ENCODE measurements at regions not wholly inside any gene's neighbourhood (a gene's known extent, or its start where the extent isn't known, plus 50 kb on each side); places are given as distances from the start of the nearest gene placed in this dataset.
A peak's percentile ranks its signal among the peaks of the same experiment; 100 is the strongest.

- Mint-ChIP-seq H3K27me3 (peaks cover 16 to 20% of the 10 kb centered on the region in 2 donors), H3K27ac (no peak overlapping the region), H3K36me3 (ENCODE audit: insufficient read depth) (no peaks in the 10 kb centered on the region), H3K4me1 (ENCODE audit: low read depth in 2 of 2) (peaks cover 5 to 10% of the 10 kb centered on the region in 2 donors), H3K9me3 (peaks cover 0 to 1% of the 10 kb centered on the region in 2 donors), H3K4me3 (no peak overlapping the region)
- no peak for ATAC-seq (replicated peaks)
- no peak for DNase-seq
Measured at GRCh38 chr13:44088411-44088810, 208.7 kb downstream of the LACC1 start.

- peaks cover 5 to 10% of the 10 kb centered on the region in 2 donors for H3K4me1 Mint-ChIP-seq (ENCODE audit: low read depth in 2 of 2)
- ATAC-seq (replicated peaks): peak; percentile 75
- no peak for DNase-seq
- H3K27me3 Mint-ChIP-seq: peaks cover 17 to 20% of the 10 kb centered on the region in 2 donors
- H3K4me3 Mint-ChIP-seq: no peak overlapping the region
- no peak overlapping the region for H3K27ac Mint-ChIP-seq
- H3K9me3 Mint-ChIP-seq: peaks cover 0 to 1% of the 10 kb centered on the region in 2 donors
- H3K36me3 Mint-ChIP-seq (ENCODE audit: insufficient read depth): no peaks in the 10 kb centered on the region
Measured at GRCh38 chr13:44088991-44089413, 209.3 kb downstream of the LACC1 start.

DNA sequence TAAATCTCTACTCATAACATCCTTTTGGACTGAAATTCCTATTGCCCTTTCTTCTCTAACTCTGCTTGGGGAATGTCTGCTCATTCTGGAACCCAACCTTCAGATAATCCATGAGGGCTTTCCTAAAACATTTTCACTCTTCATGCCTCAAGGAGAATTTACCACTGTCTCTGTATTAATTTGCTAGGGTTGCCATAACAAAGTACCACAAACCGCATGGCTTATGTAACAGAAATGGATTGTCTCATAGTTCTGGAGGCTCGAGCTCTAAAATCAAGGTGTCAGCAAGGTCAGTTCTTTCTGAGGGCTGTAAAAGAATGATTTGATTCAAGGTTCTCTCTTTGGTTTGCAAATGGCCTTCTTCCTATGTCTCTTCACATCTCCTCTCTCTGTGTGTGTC, 209.7 kb downstream of the LACC1 start:
- Mint-ChIP-seq H3K27me3 (peaks cover 22 to 23% of the 10 kb centered on the region in 2 donors), H3K9me3 (peaks cover 0 to 1% of the 10 kb centered on the region in 2 donors), H3K4me1 (ENCODE audit: low read depth in 2 of 2) (peaks cover 5 to 10% of the 10 kb centered on the region in 2 donors), H3K4me3 (no peak overlapping the region), H3K27ac (no peak overlapping the region), H3K36me3 (ENCODE audit: insufficient read depth) (no peaks in the 10 kb centered on the region)
- ATAC-seq (replicated peaks): peak; percentile 56
- DNase-seq: no peak

DNA sequence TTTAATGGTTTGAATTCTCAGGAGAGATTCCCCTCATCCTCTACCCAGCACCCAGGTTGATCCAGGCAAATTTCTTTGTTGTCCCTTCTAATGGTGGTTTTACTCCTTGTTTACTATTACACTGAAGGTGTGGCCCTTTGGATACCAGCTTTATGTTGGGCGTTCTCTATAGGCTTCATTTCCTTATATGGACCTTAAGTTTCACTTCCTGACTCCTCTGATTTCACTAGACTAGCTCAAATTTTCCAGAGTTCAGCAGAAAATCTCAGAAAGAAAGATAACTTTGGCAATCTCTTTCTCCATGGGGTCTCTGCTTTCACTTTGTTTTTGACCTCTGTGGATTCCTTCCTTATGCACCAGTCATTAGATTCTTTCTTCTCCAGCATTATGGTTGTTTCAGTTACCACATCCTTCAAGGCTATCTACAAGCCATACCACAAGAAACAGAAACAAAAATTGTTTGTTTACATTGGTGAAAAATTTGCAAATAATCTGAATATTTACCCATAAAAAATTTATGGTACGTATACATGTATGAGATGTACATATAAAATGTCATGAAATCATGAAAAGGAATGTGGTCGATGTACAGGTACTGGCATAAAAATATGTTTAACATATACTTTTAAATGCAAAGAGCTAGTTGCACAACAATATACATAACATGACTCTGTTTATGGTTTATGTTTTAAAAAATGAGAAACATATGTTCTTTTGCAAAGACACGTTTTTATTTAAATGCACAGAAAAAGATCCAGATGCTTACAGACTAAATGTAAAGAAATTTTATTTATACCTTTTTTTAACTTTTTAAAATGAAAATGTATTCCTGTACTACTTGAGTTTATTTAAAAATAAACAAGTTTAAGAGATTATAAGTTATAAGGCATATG, 212.6 kb downstream of the LACC1 start:
- no peak overlapping the region for H3K27ac Mint-ChIP-seq
- peaks cover 5 to 10% of the 10 kb centered on the region in 2 donors for H3K4me1 Mint-ChIP-seq (ENCODE audit: low read depth in 2 of 2)
- no peaks in the 10 kb centered on the region for H3K36me3 Mint-ChIP-seq (ENCODE audit: insufficient read depth)
- peaks cover 24% of the 10 kb centered on the region in 2 donors for H3K27me3 Mint-ChIP-seq
- DNase-seq (no peak), ATAC-seq (replicated peaks) (no peak)
- H3K4me3 Mint-ChIP-seq: no peak overlapping the region
- peaks cover 0 to 1% of the 10 kb centered on the region in 2 donors for H3K9me3 Mint-ChIP-seq

- no peak overlapping the region for H3K27ac Mint-ChIP-seq
Measured at GRCh38 chr13:44093607-44094564, 214.2 kb downstream of the LACC1 start.

GRCh38 chr13:44096901-44097300, 217.2 kb downstream of the LACC1 start:
- Mint-ChIP-seq H3K9me3 (peaks cover 0 to 3% of the 10 kb centered on the region in 2 donors), H3K4me1 (ENCODE audit: low read depth in 2 of 2) (no peaks in the 10 kb centered on the region), H3K36me3 (ENCODE audit: insufficient read depth) (no peaks in the 10 kb centered on the region), H3K4me3 (no peak overlapping the region), H3K27me3 (peaks cover 5 to 9% of the 10 kb centered on the region in 2 donors), H3K27ac (no peak overlapping the region)
- ATAC-seq (replicated peaks) (no peak), DNase-seq (no peak)

More at GRCh38 chr13:44093607-44094564, 214.2 kb downstream of the LACC1 start:
- DNase-seq (no peak), ATAC-seq (replicated peaks) (no peak)
- H3K4me3 Mint-ChIP-seq: no peak overlapping the region
- peaks cover 3 to 9% of the 10 kb centered on the region in 2 donors for H3K4me1 Mint-ChIP-seq (ENCODE audit: low read depth in 2 of 2)
- H3K36me3 Mint-ChIP-seq (ENCODE audit: insufficient read depth): no peaks in the 10 kb centered on the region
- peaks cover 0 to 1% of the 10 kb centered on the region in 2 donors for H3K9me3 Mint-ChIP-seq
- peaks cover 9 to 10% of the 10 kb centered on the region in 2 donors for H3K27me3 Mint-ChIP-seq

DNA sequence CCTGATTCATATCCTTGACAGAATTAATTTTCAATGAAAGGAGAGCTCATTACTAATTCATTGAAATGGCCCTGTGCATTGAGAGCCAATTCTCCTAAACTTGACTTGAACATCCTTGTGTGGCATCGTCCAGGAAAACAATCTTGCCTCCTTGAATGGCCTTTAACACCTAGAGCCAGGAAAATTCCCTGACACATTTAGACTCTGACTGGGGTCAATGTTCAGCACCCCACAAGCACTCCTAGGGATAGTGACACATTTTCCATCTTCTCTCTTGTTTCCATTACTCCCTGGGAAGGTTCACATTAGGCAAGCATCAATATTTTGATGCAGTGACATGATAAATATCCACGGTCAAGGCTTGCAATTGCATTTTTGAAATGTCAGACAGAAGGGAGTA, 218.9 kb downstream of the LACC1 start:
- no peak overlapping the region for H3K4me3 Mint-ChIP-seq
- DNase-seq (no peak), ATAC-seq (replicated peaks) (no peak)
- H3K36me3 Mint-ChIP-seq (ENCODE audit: insufficient read depth): no peaks in the 10 kb centered on the region
- no peaks in the 10 kb centered on the region for H3K4me1 Mint-ChIP-seq (ENCODE audit: low read depth in 2 of 2)
- peaks cover 0 to 2% of the 10 kb centered on the region in 2 donors for H3K9me3 Mint-ChIP-seq
- H3K27ac Mint-ChIP-seq: no peak overlapping the region
- peaks cover 5 to 9% of the 10 kb centered on the region in 2 donors for H3K27me3 Mint-ChIP-seq

DNA sequence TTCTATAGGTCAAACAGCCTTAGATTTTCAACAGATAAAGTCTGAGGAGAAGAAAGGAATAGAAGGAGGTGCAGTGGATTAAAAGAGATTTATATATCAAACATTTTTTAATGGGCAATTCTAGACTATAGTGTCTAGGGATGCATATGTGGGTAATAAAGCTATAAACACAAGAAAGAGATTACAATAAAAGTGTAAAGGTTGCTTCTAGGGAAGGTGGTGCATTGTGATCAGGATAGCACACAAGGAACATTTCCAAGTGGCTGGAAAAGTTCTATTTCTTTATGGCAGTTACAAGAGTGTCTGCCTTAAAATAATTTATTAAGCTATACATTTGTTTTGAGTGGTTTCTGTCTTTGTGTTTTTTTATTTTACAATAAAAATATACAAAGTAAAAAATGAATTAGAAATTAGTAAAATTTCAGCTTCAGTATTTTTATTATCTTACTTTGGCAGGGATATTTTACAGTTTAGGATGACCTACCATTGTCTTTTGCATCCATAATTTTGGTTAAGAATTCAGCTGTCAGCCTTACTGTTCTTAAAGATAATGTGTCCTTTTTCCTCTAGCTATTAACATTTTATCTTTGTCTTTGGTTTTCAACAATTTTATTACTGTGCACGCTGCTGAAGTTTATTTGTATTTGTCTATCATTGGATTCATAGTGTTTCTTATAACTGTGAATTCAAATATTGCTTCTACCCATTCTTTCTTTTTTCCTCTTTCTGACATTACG, 221.8 kb downstream of the LACC1 start:
- no peaks in the 10 kb centered on the region for H3K36me3 Mint-ChIP-seq (ENCODE audit: insufficient read depth)
- DNase-seq (no peak), ATAC-seq (replicated peaks) (no peak)
- no peaks in the 10 kb centered on the region for H3K4me1 Mint-ChIP-seq (ENCODE audit: low read depth in 2 of 2)
- H3K27me3 Mint-ChIP-seq: peaks cover 9 to 20% of the 10 kb centered on the region in 2 donors
- no peak overlapping the region for H3K27ac Mint-ChIP-seq
- no peak overlapping the region for H3K4me3 Mint-ChIP-seq
- H3K9me3 Mint-ChIP-seq: peaks cover 0 to 2% of the 10 kb centered on the region in 2 donors

DNA sequence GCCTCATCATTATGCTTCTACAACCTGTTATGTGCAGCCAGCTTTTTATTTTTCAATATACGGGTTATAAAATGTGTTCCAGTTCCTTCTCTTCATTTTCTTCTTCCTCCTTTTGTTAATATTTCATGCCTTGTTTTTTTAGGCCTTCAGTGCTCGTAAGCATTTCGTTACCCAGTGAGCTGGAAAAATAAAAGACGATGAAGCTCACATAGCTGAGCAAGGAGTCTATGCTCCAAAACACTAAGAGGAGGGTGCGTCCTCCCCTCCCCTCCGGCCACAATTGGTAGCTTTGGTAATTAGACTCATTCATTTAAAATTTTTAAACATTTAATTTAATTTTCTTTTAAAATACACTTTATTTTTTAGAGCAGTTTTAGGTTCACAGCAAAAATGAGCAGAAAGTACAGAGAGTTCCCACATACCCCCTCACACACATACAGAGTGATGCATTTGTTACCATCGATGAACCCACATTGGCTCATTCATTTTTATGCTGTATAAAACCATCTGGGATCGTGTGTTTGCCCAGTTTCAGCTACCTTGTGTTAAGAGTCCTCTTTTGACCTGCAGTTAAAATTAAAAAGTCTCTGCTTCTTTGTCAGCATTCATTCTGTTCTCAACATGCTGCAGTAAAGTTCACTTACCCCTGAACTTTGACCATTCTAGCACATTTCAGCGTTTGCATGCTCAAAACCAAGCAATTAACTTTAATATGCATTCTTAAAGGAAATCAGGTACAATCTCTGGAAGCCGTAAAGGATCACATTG, 223.9 kb downstream of the LACC1 start:
- Mint-ChIP-seq H3K36me3 (ENCODE audit: insufficient read depth) (no peaks in the 10 kb centered on the region), H3K4me1 (ENCODE audit: low read depth in 2 of 2) (no peaks in the 10 kb centered on the region), H3K27ac (no peak overlapping the region), H3K9me3 (peaks cover 0 to 2% of the 10 kb centered on the region in 2 donors), H3K4me3 (no peak overlapping the region), H3K27me3 (peaks cover 9 to 27% of the 10 kb centered on the region in 2 donors)
- ATAC-seq (replicated peaks) (no peak), DNase-seq (no peak)

DNA sequence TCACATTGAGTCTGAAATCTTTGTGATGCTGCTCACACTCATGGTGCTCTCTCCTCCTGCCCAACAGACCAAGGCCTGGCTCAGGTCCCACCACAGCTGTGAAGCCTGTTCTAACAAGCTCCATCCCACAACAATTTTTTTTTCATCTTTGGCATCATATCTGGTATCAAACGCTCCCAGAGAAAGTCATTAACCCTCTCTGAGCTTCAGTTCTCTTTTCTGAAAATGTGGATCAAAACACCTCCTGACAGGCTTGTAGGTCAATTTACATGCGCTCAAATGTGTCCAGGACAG, 224.4 kb downstream of the LACC1 start:
- peaks cover 9 to 27% of the 10 kb centered on the region in 2 donors for H3K27me3 Mint-ChIP-seq
- H3K4me1 Mint-ChIP-seq (ENCODE audit: low read depth in 2 of 2): no peaks in the 10 kb centered on the region
- DNase-seq (no peak), ATAC-seq (replicated peaks) (no peak)
- no peak overlapping the region for H3K27ac Mint-ChIP-seq
- peaks cover 0 to 2% of the 10 kb centered on the region in 2 donors for H3K9me3 Mint-ChIP-seq
- no peaks in the 10 kb centered on the region for H3K36me3 Mint-ChIP-seq (ENCODE audit: insufficient read depth)
- no peak overlapping the region for H3K4me3 Mint-ChIP-seq

DNA sequence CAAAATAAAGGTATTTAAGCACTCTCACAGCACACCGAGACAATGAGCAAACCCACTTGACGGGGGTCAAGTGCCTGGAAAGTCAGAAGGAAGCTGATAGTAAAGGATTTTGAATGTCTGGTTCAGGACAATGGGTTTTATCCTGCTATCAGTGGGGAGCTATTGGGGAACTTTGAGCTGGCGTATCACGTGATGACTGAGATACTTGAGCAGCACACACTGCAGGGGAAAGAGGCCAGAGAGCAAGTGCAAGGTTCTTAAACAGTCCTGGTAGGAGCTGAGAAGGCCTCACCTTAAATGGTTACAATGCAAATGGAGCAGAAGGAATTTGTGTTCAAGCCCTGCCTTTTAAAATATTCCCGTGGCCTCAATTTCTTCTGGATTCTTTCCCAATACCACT, 225.3 kb downstream of the LACC1 start:
- peaks cover 0 to 2% of the 10 kb centered on the region in 2 donors for H3K9me3 Mint-ChIP-seq
- no peak for DNase-seq
- H3K36me3 Mint-ChIP-seq (ENCODE audit: insufficient read depth): no peaks in the 10 kb centered on the region
- peaks cover 9 to 27% of the 10 kb centered on the region in 2 donors for H3K27me3 Mint-ChIP-seq
- no peaks in the 10 kb centered on the region for H3K4me1 Mint-ChIP-seq (ENCODE audit: low read depth in 2 of 2)
- ATAC-seq (replicated peaks): no peak
- no peak overlapping the region for H3K27ac Mint-ChIP-seq
- H3K4me3 Mint-ChIP-seq: no peak overlapping the region

DNA sequence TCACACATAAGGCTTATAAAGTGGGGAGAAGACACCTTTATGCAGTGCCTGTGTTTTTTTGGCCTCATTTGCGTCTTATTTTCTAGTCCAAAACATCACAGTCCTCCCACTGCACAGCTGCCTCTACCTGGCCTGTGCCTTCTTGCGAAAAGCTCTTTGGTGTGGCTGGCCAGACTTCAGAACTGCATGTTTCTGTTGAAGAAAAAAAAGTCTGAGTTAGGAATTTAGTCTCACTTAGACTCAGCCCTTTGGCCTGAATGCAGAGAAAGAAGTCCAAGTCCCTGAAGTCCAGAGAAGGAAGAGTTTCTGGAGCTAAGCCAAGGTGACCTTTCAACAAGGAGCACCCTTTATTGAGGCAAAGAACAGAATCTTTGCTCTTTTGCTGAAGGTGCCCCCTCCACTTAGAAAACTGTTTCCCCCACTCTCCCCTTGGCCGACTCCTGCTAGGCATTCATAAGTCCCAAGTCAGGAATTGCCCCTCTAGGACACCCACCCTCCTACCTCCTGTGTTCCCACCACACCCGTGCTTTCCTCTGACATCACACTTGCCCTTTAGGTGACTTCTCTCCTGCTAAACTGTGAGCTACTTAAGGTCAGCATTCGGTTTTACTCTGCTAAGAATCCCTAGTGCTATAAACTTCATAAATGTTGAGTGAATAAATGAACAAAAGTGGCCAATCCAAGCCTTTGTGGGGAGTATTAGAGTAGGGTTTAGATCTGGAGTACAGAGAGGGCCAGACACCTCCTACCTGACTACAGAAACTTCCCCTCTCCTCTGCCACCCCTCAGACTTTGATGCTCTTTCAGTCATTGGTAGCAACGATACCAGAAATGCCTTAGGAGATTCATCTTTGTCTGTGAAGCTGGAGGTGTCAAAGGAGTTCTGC, 226.8 kb downstream of the LACC1 start:
- H3K4me3 Mint-ChIP-seq: no peak overlapping the region
- H3K9me3 Mint-ChIP-seq: peaks cover 0 to 2% of the 10 kb centered on the region in 2 donors
- peak overlapping the region; percentile 27 to 29 for H3K27ac Mint-ChIP-seq
- DNase-seq (no peak), ATAC-seq (replicated peaks) (no peak)
- no peaks in the 10 kb centered on the region for H3K36me3 Mint-ChIP-seq (ENCODE audit: insufficient read depth)
- peaks cover 9 to 27% of the 10 kb centered on the region in 2 donors for H3K27me3 Mint-ChIP-seq
- no peaks in the 10 kb centered on the region for H3K4me1 Mint-ChIP-seq (ENCODE audit: low read depth in 2 of 2)

All from effector memory CD8-positive, alpha-beta T cell (primary cell).